Adrenal gland (tissue), 5 donors: ENCODE measurements at regions not wholly inside any gene's neighbourhood (a gene's known extent, or its start where the extent isn't known, plus 50 kb on each side); places are given as distances from the start of the nearest gene placed in this dataset.

Source experiments
- CTCF ChIP-seq, 6 experiments: fragments of 450-650 bp in 4 of 6; fragments of 200-600 bp in 2 of 6; sonication (generic) in 1 of 6; IDR thresholded peaks; 1 replicate in 5 of 6; 2 replicates in 1 of 6; pipeline versions ENCODE4 v1.5.1 to v1.8.0; 2016 to 2021; ENCODE audit warnings: antibody characterized with exemption in 6 of 6, mild to moderate bottlenecking in 2 of 6, moderate library complexity in 1 of 6
- POLR2A ChIP-seq, 2 donors: fragments of 450-650 bp; IDR thresholded peaks; one replicate each; pipeline ENCODE4 v1.6.1; 2017; ENCODE audit warnings: antibody characterized with exemption in 2 of 2, mild to moderate bottlenecking in 2 of 2, moderate library complexity in 1 of 2
- donor health status: DM: no; HTN: no; CAD: no.

- no peak for TF ChIP-seq CTCF (IDR thresholded peaks at IDR 0.05)
- TF ChIP-seq POLR2A (IDR thresholded peaks at IDR 0.05), result no peak
Observed at GRCh38 chr10:120131183-120131582, 238.7 kb downstream of the SEC23IP start.
